ENCODE measurements at regions not wholly inside any gene's neighbourhood (a gene's known extent, or its start where the extent isn't known, plus 50 kb on each side); places are given as distances from the start of the nearest gene placed in this dataset.
A peak's percentile ranks its signal among the peaks of the same experiment; 100 is the strongest.

DNA sequence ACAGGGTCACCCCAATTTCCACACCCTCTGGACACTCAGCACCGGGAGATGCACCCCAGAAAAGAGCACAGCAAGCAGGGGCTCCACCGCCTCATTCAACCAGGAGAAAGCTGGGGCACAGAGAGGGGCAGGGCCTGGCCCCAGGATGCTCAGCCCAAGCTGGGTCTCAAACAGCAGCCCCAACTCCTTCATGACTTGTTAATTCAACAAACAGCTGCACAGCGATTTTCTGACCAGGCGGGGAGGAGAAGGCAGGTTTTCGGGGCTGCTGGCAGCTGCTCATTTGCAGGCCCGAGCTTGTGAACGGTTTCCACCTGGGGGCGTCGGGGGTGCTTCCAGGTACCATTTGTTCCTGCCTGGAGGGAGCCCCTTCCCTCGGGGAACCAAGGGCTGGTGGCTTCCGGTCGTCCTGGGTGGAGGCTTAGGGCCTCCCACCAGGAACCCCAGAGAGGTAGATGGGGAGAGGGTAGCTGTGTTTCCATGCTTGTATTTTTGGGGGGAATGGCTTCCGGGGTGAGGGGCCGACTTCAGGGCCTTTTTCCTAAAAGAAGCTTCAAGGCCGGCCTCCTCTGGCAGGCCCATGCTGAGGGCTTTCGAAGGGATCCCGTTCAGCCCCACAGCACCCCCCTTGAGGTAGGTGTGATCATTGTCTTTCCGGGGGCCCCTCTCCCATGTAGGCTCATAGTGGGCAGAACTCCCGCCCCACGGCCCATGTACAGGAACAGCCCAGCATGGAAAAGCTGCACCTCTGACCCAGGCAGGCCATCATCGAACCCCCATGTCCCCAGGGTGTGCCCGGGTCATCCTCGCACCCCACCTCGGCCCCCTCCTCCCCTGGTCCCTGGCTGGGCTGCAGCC lies 191.6 kb upstream of the GSE1 start:
- CTCF ChIA-PET = interaction anchor here (0.6 to 12.2 kb wide), 39 partner anchors 8 to 339 kb away, joined by 3 to 237 read pairs (median 4); partner anchors contain the start of gene GSE1
- Mint-ChIP-seq H3K4me1 (peaks cover 4% of the 10 kb centered on the region), H3K9me3 (ENCODE audit: low read depth) (no peaks in the 10 kb centered on the region), H3K4me3 (no peak overlapping the region), H3K27me3 (no peaks in the 10 kb centered on the region), H3K27ac (no peak overlapping the region), H3K36me3 (no peaks in the 10 kb centered on the region)
- no peak for ATAC-seq
- no peak for DNase-seq

DNA sequence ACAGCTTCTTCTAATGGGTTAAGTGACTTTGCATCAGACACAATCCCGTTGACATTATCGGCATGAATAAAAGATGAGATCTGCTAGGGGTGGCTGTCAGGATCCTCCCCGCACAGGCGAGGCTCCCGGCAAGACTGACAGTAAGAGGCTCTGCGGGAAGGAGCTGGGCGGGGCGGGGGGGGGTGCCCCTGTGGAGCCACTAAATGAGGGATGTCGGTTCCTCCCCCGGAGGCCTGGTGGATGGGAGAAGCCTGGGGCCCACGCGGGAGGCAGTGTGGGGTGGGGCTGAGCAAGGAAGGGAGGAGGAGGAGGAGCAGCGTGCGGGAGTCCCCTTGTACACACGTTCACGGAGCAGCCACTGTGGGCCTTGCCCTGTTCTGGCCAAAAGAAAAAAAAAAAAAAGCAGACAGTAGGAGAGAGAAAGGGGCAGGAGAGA lies 190.9 kb upstream of the GSE1 start:
- DNase-seq = no peak
- H3K27ac Mint-ChIP-seq = no peak overlapping the region

DNA sequence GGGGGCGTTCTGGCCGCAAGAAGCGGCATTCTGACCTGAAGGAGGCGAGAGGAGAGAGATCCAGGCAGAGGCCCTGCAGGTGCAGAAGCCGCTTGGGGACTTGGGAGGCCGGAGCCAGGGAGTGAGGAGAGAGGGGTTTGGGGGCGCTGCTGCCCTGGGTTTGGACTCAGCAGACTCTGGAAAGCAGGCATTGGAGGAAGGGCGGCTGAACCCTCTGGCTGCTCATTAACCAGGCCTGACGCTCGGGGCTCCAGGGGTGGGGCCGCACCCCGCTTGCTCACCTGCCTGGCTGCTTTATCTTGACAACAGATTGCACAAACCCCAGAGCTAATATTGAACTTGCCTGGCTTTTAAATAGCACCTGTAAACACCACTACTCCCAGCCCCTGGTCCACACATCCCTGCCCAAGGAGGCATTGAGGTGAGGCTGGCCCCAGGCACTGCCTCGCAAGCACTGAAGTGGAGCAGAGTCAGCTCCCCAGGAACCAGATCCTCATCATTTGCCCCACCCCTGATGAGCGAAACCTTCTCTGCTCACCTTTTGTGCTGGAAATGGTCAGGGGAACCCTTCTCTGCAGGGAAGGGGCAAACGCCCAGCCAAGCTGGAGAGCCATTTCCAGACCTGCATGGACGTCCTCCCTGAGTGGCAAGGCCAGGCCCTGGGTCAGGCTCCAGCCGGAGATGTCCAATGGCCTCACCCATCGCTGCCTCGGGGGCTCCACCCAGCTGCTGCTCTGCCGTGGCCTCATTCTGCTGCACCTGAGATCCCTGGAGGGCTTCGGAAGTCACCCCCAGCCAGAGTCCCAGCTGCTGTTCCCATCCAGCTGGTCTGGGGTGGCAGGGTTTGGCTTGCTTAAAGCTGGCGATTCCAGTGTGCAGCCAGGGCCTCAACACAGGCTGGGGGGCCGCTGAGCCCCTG lies 190.2 kb upstream of the GSE1 start:
- CTCF ChIA-PET = interaction anchor here (1.5 to 12.2 kb wide), 2 partner anchors 170 to 191 kb away, joined by 3 to 237 read pairs; partner anchors contain the start of gene GSE1
- Mint-ChIP-seq H3K36me3 (no peaks in the 10 kb centered on the region), H3K4me3 (no peak overlapping the region), H3K4me1 (peaks cover 2% of the 10 kb centered on the region), H3K9me3 (ENCODE audit: low read depth) (no peaks in the 10 kb centered on the region), H3K27ac (no peak overlapping the region), H3K27me3 (no peaks in the 10 kb centered on the region)
- ATAC-seq (no peak), DNase-seq (no peak)

More for the DNA sequence above, 190.9 kb upstream of the GSE1 start:
- CTCF ChIA-PET = interaction anchor here (0.9 to 12.2 kb wide), 7 partner anchors 19 to 294 kb away, joined by 3 to 237 read pairs (median 6); partner anchors contain the start of gene GSE1
- Mint-ChIP-seq H3K4me1 (peaks cover 2% of the 10 kb centered on the region), H3K27me3 (no peaks in the 10 kb centered on the region), H3K9me3 (ENCODE audit: low read depth) (no peaks in the 10 kb centered on the region), H3K4me3 (no peak overlapping the region), H3K36me3 (no peaks in the 10 kb centered on the region)
- no peak for ATAC-seq

DNA sequence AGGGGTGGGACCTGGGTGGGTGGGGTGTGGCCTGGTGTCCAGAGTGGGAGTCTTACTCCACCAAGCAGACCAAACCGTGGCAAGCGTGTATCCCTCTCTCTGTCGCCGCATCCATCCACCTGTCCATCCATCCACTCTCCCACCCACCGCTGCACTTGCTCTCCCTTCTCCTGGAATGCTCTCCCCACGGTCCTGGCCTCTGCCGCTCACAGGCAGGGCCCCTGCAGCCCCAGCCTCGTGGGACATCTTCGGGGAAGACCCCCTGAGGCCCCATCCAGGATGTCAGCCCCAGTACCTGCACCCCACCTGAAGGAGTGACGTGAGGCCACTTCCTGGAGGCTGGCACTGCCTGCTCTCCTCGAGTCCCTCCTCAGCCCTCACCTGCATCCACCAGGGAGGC lies 189.5 kb upstream of the GSE1 start:
- DNase-seq = no peak
- no peaks in the 10 kb centered on the region for H3K36me3 Mint-ChIP-seq
- no peak overlapping the region for H3K4me3 Mint-ChIP-seq
- peaks cover 2% of the 10 kb centered on the region for H3K4me1 Mint-ChIP-seq
- CTCF ChIA-PET = interaction anchor here (1.5 to 12.2 kb wide), 2 partner anchors 171 to 190 kb away, joined by 3 to 237 read pairs; partner anchors contain the start of gene GSE1
- H3K9me3 Mint-ChIP-seq (ENCODE audit: low read depth) = no peaks in the 10 kb centered on the region
- no peaks in the 10 kb centered on the region for H3K27me3 Mint-ChIP-seq
- no peak for ATAC-seq
- no peak overlapping the region for H3K27ac Mint-ChIP-seq

- H3K27me3 Mint-ChIP-seq = no peaks in the 10 kb centered on the region
- peaks cover 2% of the 10 kb centered on the region for H3K4me1 Mint-ChIP-seq
- H3K36me3 Mint-ChIP-seq = no peaks in the 10 kb centered on the region
- DNase-seq (no peak), ATAC-seq (no peak)
- no peak overlapping the region for H3K4me3 Mint-ChIP-seq
- H3K27ac Mint-ChIP-seq = no peak overlapping the region
- no peaks in the 10 kb centered on the region for H3K9me3 Mint-ChIP-seq (ENCODE audit: low read depth)
- CTCF ChIA-PET = interaction anchor here (1.5 to 12.2 kb wide), 2 partner anchors 172 to 190 kb away, joined by 3 to 237 read pairs; partner anchors contain the start of gene GSE1
These were observed 188.7 kb upstream of the GSE1 start for GRCh38 chr16:85424260-85425073.

GRCh38 chr16:85425074-85425662 lies 188.0 kb upstream of the GSE1 start:
- DNase-seq (no peak), ATAC-seq (no peak)
- Mint-ChIP-seq H3K9me3 (ENCODE audit: low read depth) (no peaks in the 10 kb centered on the region), H3K4me3 (no peak overlapping the region), H3K27ac (no peak overlapping the region), H3K36me3 (no peaks in the 10 kb centered on the region), H3K27me3 (no peaks in the 10 kb centered on the region), H3K4me1 (peaks cover 2% of the 10 kb centered on the region)
- CTCF ChIA-PET = interaction anchor here (12.2 kb wide), 1 partner anchor 189 kb away, joined by 237 read pairs; the partner anchor contains the start of gene GSE1

DNA sequence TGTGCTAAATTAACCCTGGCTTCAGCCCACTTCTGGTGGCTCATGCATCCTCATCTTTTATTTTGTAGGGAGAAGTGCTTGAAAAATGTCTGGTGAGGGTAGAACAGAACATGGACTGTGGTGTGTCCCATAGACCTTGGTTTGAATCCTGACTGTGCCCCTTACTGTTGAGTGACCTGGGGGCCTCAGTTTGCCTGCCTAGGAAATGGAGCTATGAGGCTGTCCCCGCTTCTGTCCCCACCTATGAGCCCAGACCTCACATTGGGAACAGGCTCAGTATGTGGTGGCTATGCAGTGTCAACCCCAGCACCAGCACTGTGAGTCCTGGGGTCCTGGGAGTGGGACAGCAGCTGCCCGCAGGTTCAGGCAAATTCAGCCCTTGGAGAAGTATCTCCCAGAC lies 186.3 kb upstream of the GSE1 start:
- H3K27me3 Mint-ChIP-seq = no peaks in the 10 kb centered on the region
- ATAC-seq = no peak
- H3K4me3 Mint-ChIP-seq = no peak overlapping the region
- no peaks in the 10 kb centered on the region for H3K4me1 Mint-ChIP-seq
- CTCF ChIA-PET = interaction anchor here (1.2 kb wide), 1 partner anchor 189 kb away, joined by 3 read pairs; no protein-coding TSS in a partner anchor
- no peaks in the 10 kb centered on the region for H3K36me3 Mint-ChIP-seq
- no peaks in the 10 kb centered on the region for H3K9me3 Mint-ChIP-seq (ENCODE audit: low read depth)
- DNase-seq = no peak
- H3K27ac Mint-ChIP-seq = no peak overlapping the region

GRCh38 chr16:85428168-85428898 lies 184.8 kb upstream of the GSE1 start:
- Mint-ChIP-seq H3K27me3 (no peaks in the 10 kb centered on the region), H3K4me1 (no peaks in the 10 kb centered on the region), H3K36me3 (no peaks in the 10 kb centered on the region), H3K27ac (no peak overlapping the region), H3K9me3 (ENCODE audit: low read depth) (no peaks in the 10 kb centered on the region), H3K4me3 (no peak overlapping the region)
- peak; percentile 70 for DNase-seq
- CTCF ChIA-PET = interaction anchor here (1.0 to 2.0 kb wide), 7 partner anchors 8 to 313 kb away, joined by 3 to 14 read pairs (median 7); no protein-coding TSS in a partner anchor
- ATAC-seq = peak; percentile 79

GRCh38 chr16:85428899-85429775 lies 184.0 kb upstream of the GSE1 start:
- no peak for DNase-seq
- H3K36me3 Mint-ChIP-seq = no peaks in the 10 kb centered on the region
- no peaks in the 10 kb centered on the region for H3K9me3 Mint-ChIP-seq (ENCODE audit: low read depth)
- no peak overlapping the region for H3K27ac Mint-ChIP-seq
- H3K4me1 Mint-ChIP-seq = no peaks in the 10 kb centered on the region
- no peaks in the 10 kb centered on the region for H3K27me3 Mint-ChIP-seq
- ATAC-seq = no peak
- H3K4me3 Mint-ChIP-seq = no peak overlapping the region
- CTCF ChIA-PET = interaction anchor here (1.0 to 2.0 kb wide), 6 partner anchors 9 to 314 kb away, joined by 3 to 14 read pairs (median 8); no protein-coding TSS in a partner anchor

GRCh38 chr16:85429776-85430522 lies 183.2 kb upstream of the GSE1 start:
- Mint-ChIP-seq H3K4me1 (no peaks in the 10 kb centered on the region), H3K9me3 (ENCODE audit: low read depth) (no peaks in the 10 kb centered on the region), H3K27me3 (no peaks in the 10 kb centered on the region), H3K36me3 (no peaks in the 10 kb centered on the region), H3K27ac (no peak overlapping the region), H3K4me3 (no peak overlapping the region)
- ATAC-seq (no peak), DNase-seq (no peak)
- CTCF ChIA-PET = interaction anchor here (1.4 to 2.0 kb wide), 4 partner anchors 10 to 181 kb away, joined by 3 to 9 read pairs (median 8); no protein-coding TSS in a partner anchor

All from activated CD8-positive, alpha-beta memory T cell treated with anti-CD3 and anti-CD28 coated beads, Interleukin-2, amount 10 ng/mL, durations not matched to agents 7 days and 5 days (primary cell).